ENCODE measurements at regions not wholly inside any gene's neighbourhood (a gene's known extent, or its start where the extent isn't known, plus 50 kb on each side); places are given as distances from the start of the nearest gene placed in this dataset.

DNA sequence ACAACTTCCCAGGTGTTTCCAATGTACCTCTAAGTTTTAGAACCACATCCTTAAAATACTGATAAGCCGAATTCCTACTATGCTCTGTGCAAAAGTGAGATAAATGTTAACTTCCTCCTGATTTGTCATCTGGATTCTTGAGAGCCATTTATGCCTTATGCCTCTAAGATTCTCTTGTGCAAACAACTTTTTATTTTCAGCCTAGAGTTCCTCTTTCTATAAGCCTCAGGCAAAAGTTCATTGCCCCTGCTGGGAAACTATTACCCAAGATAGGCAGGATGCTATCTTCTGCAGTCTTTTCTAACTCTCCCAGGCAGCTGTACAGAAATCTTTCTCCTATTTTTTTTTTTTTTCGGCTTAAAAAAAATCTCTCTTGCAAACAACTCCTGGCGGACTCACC lies 216.1 kb downstream of the KCNJ3 start:
- H3K27ac ChIP-seq = no peak overlapping the region
- POLR2A ChIA-PET (ENCODE audit: low non-redundant PET) = no interaction called here
- CTCF ChIA-PET = no interaction called here
- no peak for DNase-seq (ENCODE audit: low spot score)
- TF ChIP-seq, protein P1, sequence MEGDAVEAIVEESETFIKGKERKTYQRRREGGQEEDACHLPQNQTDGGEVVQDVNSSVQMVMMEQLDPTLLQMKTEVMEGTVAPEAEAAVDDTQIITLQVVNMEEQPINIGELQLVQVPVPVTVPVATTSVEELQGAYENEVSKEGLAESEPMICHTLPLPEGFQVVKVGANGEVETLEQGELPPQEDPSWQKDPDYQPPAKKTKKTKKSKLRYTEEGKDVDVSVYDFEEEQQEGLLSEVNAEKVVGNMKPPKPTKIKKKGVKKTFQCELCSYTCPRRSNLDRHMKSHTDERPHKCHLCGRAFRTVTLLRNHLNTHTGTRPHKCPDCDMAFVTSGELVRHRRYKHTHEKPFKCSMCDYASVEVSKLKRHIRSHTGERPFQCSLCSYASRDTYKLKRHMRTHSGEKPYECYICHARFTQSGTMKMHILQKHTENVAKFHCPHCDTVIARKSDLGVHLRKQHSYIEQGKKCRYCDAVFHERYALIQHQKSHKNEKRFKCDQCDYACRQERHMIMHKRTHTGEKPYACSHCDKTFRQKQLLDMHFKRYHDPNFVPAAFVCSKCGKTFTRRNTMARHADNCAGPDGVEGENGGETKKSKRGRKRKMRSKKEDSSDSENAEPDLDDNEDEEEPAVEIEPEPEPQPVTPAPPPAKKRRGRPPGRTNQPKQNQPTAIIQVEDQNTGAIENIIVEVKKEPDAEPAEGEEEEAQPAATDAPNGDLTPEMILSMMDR (conservative IDR thresholded peaks at IDR 0.05; ENCODE audit: low read depth) = no peak

DNA sequence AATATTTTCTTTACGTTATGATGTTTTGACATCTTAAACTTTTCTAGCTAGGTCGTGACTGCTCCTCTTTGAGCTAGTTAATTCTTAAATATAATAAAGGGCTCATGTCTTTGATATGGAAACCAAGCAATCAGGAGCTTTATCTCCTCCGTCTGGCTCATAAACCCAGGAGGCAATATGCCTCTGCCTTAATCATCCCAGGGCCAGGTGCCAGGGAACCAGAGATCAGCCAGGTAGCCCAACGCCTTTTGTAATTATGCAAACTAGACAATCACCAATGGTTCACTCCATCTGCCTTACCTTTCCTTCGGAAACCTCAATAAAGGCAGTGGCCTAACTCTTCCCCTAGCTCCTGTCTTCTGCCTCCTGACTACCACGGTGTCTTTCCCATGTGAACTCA lies 213.7 kb downstream of the KCNJ3 start:
- ChIA-PET CTCF (no interaction called here), POLR2A (ENCODE audit: low non-redundant PET) (no interaction called here)
- H3K27ac ChIP-seq = no peak overlapping the region
- TF ChIP-seq, protein P1 (conservative IDR thresholded peaks at IDR 0.05; ENCODE audit: low read depth) = no peak
- DNase-seq (ENCODE audit: low spot score) = no peak

DNA sequence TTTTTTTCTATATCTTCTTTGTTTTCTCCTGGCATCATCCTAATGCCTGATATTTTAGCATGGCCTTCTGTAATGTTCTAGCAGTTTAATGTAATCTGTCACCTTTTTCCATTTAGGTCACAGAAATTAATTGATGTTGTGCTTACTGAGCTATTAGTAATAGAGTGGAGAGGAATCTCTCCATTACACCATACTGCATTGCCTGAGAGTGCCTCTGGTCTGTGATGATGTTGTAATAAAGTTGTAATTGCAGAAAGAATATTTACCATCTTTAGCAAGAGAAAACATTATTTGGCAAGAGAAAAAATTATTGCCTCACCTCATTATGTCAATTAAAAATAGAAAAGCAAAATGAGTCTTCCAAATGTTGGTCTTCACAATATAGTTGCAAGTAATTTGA lies 213.2 kb downstream of the KCNJ3 start:
- CTCF ChIA-PET = no interaction called here
- DNase-seq (ENCODE audit: low spot score) = no peak

DNA sequence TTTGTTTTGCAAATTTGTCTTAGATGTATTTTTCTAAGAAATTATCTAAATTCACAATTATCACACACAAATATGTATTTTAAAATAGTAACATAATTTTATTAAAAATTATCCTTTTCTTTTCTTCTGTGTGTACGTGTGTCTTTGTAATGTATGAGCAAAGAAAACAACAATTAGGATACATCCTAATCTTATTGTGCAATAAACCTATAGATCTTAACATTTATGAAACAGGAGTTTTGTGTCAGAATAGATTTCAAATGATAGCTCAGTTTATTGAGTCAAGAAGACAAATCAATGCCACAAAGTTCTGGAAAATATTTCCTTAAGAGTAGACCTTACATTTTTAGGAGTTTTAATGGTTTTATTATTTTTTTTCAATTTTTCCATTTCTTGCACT lies 212.2 kb downstream of the KCNJ3 start:
- no peak for DNase-seq (ENCODE audit: low spot score)
- ChIA-PET CTCF (no interaction called here), POLR2A (ENCODE audit: low non-redundant PET) (no interaction called here)
- TF ChIP-seq, protein P1 (conservative IDR thresholded peaks at IDR 0.05; ENCODE audit: low read depth) = no peak
- no peak overlapping the region for H3K27ac ChIP-seq

More for the DNA sequence above, 213.2 kb downstream of the KCNJ3 start:
- POLR2A ChIA-PET (ENCODE audit: low non-redundant PET) = no interaction called here
- TF ChIP-seq, protein P1 (conservative IDR thresholded peaks at IDR 0.05; ENCODE audit: low read depth) = no peak
- H3K27ac ChIP-seq = no peak overlapping the region

DNA sequence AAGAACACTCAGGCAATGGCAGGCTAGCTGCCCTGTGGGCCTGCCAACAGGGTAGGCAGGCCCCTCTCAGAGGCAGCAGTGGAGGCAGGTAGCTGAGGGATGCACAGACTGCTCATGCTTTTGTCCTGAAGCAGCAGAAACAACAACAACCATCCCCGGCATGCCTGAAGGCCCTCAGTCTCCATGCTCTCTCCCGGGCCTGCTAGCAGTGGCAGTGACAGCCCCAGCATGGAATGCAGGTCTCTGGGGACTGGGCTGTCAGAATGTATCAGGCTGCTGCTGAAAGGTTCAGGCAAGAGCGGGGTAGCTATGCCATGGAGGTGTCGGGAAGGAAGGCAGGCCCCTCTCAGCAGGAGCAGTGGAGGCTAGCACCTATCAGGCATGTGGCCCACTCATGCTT lies 209.8 kb downstream of the KCNJ3 start:
- no peak for DNase-seq (ENCODE audit: low spot score)
- no peak overlapping the region for H3K27ac ChIP-seq
- ChIA-PET POLR2A (ENCODE audit: low non-redundant PET) (no interaction called here), CTCF (no interaction called here)
- TF ChIP-seq, protein P1 (conservative IDR thresholded peaks at IDR 0.05; ENCODE audit: low read depth) = no peak

All from RWPE1 (cell line).